Esophagus squamous epithelium (tissue), 5 donors: ENCODE measurements at regions not wholly inside any gene's neighbourhood (a gene's known extent, or its start where the extent isn't known, plus 50 kb on each side); places are given as distances from the start of the nearest gene placed in this dataset.

Experiments
- DNase-seq: peaks from one replicate; lab custom pipeline; 2025; lab: John Stamatoyannopoulos, UW
- H3K27ac ChIP-seq, 4 donors: fragments of 200-600 bp; sonication (generic); one replicate each; pipeline ENCODE4 v1.5.1; 2016 to 2019; ENCODE audit warnings: mild to moderate bottlenecking in 1 of 4
- H3K27me3 ChIP-seq, 4 donors: fragments of 200-600 bp; sonication (generic); 1 replicate in 3 of 4; 2 replicates in 1 of 4; pipeline versions ENCODE4 v1.5.1 to v1.6.0; 2017 to 2021; ENCODE audit warnings: antibody characterized with exemption in 1 of 4
- H3K36me3 ChIP-seq, 3 donors: fragments of 200-600 bp; sonication (generic); one replicate each; pipeline ENCODE4 v1.5.1; 2016 to 2019
- H3K4me1 ChIP-seq, 3 donors: fragments of 200-600 bp; sonication (generic); one replicate each; pipeline ENCODE4 v1.5.1; 2017 to 2019
- H3K4me3 ChIP-seq, 4 donors: fragments of 200-600 bp; sonication (generic); 1 replicate in 3 of 4; 2 replicates in 1 of 4; pipeline ENCODE4 v1.5.1; 2016 to 2019; ENCODE audit warnings: mild to moderate bottlenecking in 2 of 4, moderate library complexity in 1 of 4
- H3K9me3 ChIP-seq, 3 donors: fragments of 200-600 bp; sonication (generic); one replicate each; pipeline ENCODE4 v1.5.1; 2016 to 2019
- POLR2A ChIP-seq, 4 donors: fragments of 450-650 bp; IDR thresholded peaks; one replicate each; pipeline ENCODE4 v1.6.1; 2017; ENCODE audit warnings: antibody characterized with exemption in 4 of 4, mild to moderate bottlenecking in 4 of 4, moderate library complexity in 3 of 4
- WGBS, 2 donors: methylation state at CpG; one replicate each; pipeline ENCODE4 v1.1.5; 2018; 5-methylcytosine and 5-hydroxymethylcytosine counted together
- intact Hi-C: fragments of 100-400 bp; cut with DNase I; formaldehyde crosslinking; loops from one replicate; pipeline ENCODE4 v1.15.0; 2022
- TF ChIP-seq, protein P1 (sequence below), 6 experiments: fragments of 450-650 bp in 4 of 6; fragments of 200-600 bp in 2 of 6; sonication (generic) in 2 of 6; IDR thresholded peaks; one replicate each; pipeline ENCODE4 v1.5.1; 2016 to 2019; ENCODE audit warnings: antibody characterized with exemption in 6 of 6, mild to moderate bottlenecking in 4 of 6, moderate library complexity in 4 of 6
- donor health status: DM: yes; HTN: yes; CAD: no.

DNA sequence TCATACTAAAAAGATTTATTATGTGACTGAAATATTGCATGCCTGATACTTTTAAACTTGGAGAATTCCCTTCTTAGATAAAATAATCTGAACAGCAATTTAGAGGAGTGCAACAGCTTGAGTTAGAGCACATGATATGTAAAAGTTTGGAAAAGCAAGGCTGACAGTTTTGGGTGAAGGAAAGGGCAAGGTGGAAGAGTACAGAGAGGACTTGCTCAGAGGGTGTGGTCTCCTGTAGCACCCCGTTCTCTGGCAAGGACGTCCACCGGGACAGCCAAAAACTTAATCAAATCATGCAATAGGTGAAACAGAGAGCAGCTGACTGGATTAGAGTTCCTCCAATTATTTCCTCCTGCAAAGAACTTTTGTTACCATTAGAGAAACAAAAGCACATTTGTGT is 65.2 kb upstream of the PDZRN4 start:
- no peak overlapping the region for H3K4me3 ChIP-seq
- no peak for DNase-seq
- intact Hi-C loops: no loop called here
- TF ChIP-seq, protein P1, sequence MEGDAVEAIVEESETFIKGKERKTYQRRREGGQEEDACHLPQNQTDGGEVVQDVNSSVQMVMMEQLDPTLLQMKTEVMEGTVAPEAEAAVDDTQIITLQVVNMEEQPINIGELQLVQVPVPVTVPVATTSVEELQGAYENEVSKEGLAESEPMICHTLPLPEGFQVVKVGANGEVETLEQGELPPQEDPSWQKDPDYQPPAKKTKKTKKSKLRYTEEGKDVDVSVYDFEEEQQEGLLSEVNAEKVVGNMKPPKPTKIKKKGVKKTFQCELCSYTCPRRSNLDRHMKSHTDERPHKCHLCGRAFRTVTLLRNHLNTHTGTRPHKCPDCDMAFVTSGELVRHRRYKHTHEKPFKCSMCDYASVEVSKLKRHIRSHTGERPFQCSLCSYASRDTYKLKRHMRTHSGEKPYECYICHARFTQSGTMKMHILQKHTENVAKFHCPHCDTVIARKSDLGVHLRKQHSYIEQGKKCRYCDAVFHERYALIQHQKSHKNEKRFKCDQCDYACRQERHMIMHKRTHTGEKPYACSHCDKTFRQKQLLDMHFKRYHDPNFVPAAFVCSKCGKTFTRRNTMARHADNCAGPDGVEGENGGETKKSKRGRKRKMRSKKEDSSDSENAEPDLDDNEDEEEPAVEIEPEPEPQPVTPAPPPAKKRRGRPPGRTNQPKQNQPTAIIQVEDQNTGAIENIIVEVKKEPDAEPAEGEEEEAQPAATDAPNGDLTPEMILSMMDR (IDR thresholded peaks at IDR 0.05): no peak
- TF ChIP-seq POLR2A (IDR thresholded peaks at IDR 0.05): no peak
- H3K27me3 ChIP-seq: no peaks in the 10 kb centered on the region
- 12 to 31% methylated on average over 3 of the region's 3 CpGs for WGBS, 2 donors
- no peaks in the 10 kb centered on the region for H3K36me3 ChIP-seq
- H3K9me3 ChIP-seq: no peaks in the 10 kb centered on the region
- H3K27ac ChIP-seq: peak overlapping the region in 2 of 4 donors; percentile 48 to 61
- H3K4me1 ChIP-seq: peaks cover 3 to 39% (median 7%) of the 10 kb centered on the region in 3 donors

DNA sequence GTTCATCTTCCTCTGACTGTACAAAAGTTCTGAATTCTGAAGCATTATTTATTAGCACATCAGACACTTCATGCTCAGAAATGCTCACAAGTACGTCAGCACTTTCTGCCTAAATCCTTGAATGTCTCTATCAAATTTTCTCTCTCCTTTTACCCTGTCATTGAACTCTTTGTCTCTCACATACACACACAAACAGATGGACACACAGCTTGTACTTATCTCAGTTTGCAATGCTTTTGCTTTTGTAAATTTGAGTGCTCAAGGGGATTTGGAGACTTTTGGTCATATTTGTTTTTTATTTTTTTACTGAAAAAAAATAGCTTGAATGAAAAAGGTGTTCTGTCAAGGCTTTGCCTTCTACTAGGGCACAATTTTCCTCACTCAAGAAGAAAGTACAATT is 64.2 kb upstream of the PDZRN4 start:
- intact Hi-C loops: no loop called here
- Histone ChIP-seq H3K27me3 (no peaks in the 10 kb centered on the region), H3K27ac (peak overlapping the region in 2 of 4 donors; percentile 48 to 61), H3K4me1 (peaks cover 3 to 48% (median 7%) of the 10 kb centered on the region in 3 donors), H3K4me3 (no peak overlapping the region), H3K9me3 (no peaks in the 10 kb centered on the region), H3K36me3 (no peaks in the 10 kb centered on the region)
- 69 to 71% methylated on average over 1 of the region's 1 CpG for WGBS, 2 donors
- TF ChIP-seq POLR2A (IDR thresholded peaks at IDR 0.05): no peak
- TF ChIP-seq, protein P1 (IDR thresholded peaks at IDR 0.05): no peak
- DNase-seq: no peak
